HG02759 (cell line): ENCODE measurements at regions not wholly inside any gene's neighbourhood (a gene's known extent, or its start where the extent isn't known, plus 50 kb on each side); places are given as distances from the start of the nearest gene placed in this dataset.
"Not testable (repeated sequence)": the region's sequence is repeated elsewhere in the genome, so short reads cannot be mapped to it uniquely, and the experiment has no call there.

Experiments used
- ATAC-seq: cut with Tn5 transposase; IDR thresholded peaks from one replicate; pipeline ENCODE4 v1.9.1; 2021; ENCODE audit warnings: mild to moderate bottlenecking, moderate library complexity; ENCODE audit not compliant: unreplicated experiment

- no peak for ATAC-seq
Measured at GRCh38 chr14:89469210-89470198, 52.5 kb upstream of the FOXN3 start.

GRCh38 chr14:89468566-89468965 is 51.5 kb upstream of the FOXN3 start:
- ATAC-seq = no peak

GRCh38 chr14:89468030-89468429 is 51.0 kb upstream of the FOXN3 start:
- ATAC-seq = not testable (repeated sequence)

GRCh38 chr14:89466944-89467343 is 49.9 kb upstream of the FOXN3 start:
- ATAC-seq = no peak
